SK-N-SH (cell line): ENCODE measurements at regions not wholly inside any gene's neighbourhood (a gene's known extent, or its start where the extent isn't known, plus 50 kb on each side); places are given as distances from the start of the nearest gene placed in this dataset.
A peak's percentile ranks its signal among the peaks of the same experiment; 100 is the strongest.

Source experiments
- CTCF ChIA-PET: fragments of 300-600, 350-600 bp; formaldehyde crosslinking; extraction: SDS; loops from one replicate; lab custom pipeline; 2021; lab: Yijun Ruan, JAX
- POLR2A ChIA-PET: fragments of 350-600 bp; sonication (Branson Sonifier 250); formaldehyde crosslinking; extraction: SDS; loops from one replicate; lab custom pipeline; 2020; ENCODE audit warnings: antibody characterized with exemption, inconsistent platforms; lab: Yijun Ruan, JAX
- DNase-seq: peaks from one replicate; pipeline ENCODE4 v3.0.0; 2012
- H2AFZ ChIP-seq: fragments of 200-600 bp; sonication (generic); 2 replicates; pipeline ENCODE4 v1.8.1; 2016; ENCODE audit warnings: antibody characterized with exemption, mild to moderate bottlenecking, low read depth
- H3F3A ChIP-seq: fragments of 200-600 bp; sonication (generic); replicated peaks from 2 replicates; pipeline ENCODE3; 2016; ENCODE audit warnings: antibody characterized with exemption, mild to moderate bottlenecking; ENCODE audit not compliant: insufficient read depth
- H3K27ac ChIP-seq, 2 experiments: fragments of 200-500 bp in 1 of 2; fragments of 200-600 bp in 1 of 2; sonication (Bioruptor generic) in 1 of 2; sonication (generic), shearing (Covaris generic) in 1 of 2; 2 replicates each; pipeline versions ENCODE4 v1.5.1 to v1.6.1; 2014 to 2016; ENCODE audit warnings: low read depth in 2 of 2, inconsistent platforms in 1 of 2, low read length in 1 of 2, mild to moderate bottlenecking in 1 of 2, mixed read lengths in 1 of 2
- H3K27me3 ChIP-seq: fragments of 200-600 bp; sonication (generic), shearing (Covaris generic); 2 replicates; pipeline ENCODE4 v1.6.1; 2016; ENCODE audit warnings: mixed run types; ENCODE audit not compliant: insufficient read depth
- H3K36me3 ChIP-seq, 2 experiments: fragments of 200-500 bp in 1 of 2; fragments of 200-600 bp in 1 of 2; sonication (Bioruptor generic) in 1 of 2; sonication (generic) in 1 of 2; replicated peaks in 1 of 2; 2 replicates each; pipeline versions ENCODE3 to v1.5.1; 2014 to 2016; ENCODE audit warnings: low read length in 1 of 2, mild to moderate bottlenecking in 1 of 2; ENCODE audit not compliant: insufficient read depth in 2 of 2, control insufficient read depth in 1 of 2
- H3K4me1 ChIP-seq, 2 experiments: fragments of 200-500 bp in 1 of 2; fragments of 200-600 bp in 1 of 2; sonication (Bioruptor generic) in 1 of 2; sonication (generic), shearing (Covaris generic) in 1 of 2; 2 replicates each; pipeline versions ENCODE4 v1.5.1 to v1.6.1; 2014 to 2016; ENCODE audit warnings: low read depth in 1 of 2, low read length in 1 of 2, mixed run types in 1 of 2; ENCODE audit not compliant: insufficient read depth in 2 of 2, control insufficient read depth in 1 of 2
- H3K4me2 ChIP-seq: fragments of 200-600 bp; sonication (generic), shearing (Covaris generic); 2 replicates; pipeline ENCODE4 v1.6.1; 2017; ENCODE audit warnings: mixed run types
- H3K4me3 ChIP-seq, 2 experiments: fragments of 200-500 bp in 1 of 2; fragments of 200-600 bp in 1 of 2; sonication (Bioruptor generic) in 1 of 2; sonication (generic), shearing (Covaris generic) in 1 of 2; 2 replicates each; pipeline versions ENCODE4 v1.5.1 to v1.8.1; 2014 to 2016; ENCODE audit warnings: low read depth in 2 of 2, inconsistent platforms in 1 of 2, low read length in 1 of 2, mild to moderate bottlenecking in 1 of 2, mixed read lengths in 1 of 2, moderate library complexity in 1 of 2
- H3K79me2 ChIP-seq: fragments of 200-600 bp; sonication (generic); 2 replicates; pipeline ENCODE4 v1.8.1; 2017; ENCODE audit warnings: mild to moderate bottlenecking; ENCODE audit not compliant: insufficient read depth
- H3K9ac ChIP-seq: fragments of 200-600 bp; sonication (generic); 2 replicates; pipeline ENCODE4 v1.6.1; 2017; ENCODE audit warnings: mixed run types
- H3K9me2 ChIP-seq: fragments of 200-600 bp; sonication (generic); 2 replicates; pipeline ENCODE4 v1.6.1; 2017; ENCODE audit warnings: mixed run types
- H3K9me3 ChIP-seq: fragments of 200-600 bp; sonication (generic); 2 replicates; pipeline ENCODE4 v1.6.1; 2017; ENCODE audit warnings: mixed run types, mild to moderate bottlenecking, moderate library complexity
- H4K20me1 ChIP-seq: fragments of 200-600 bp; sonication (generic); 2 replicates; pipeline ENCODE4 v1.6.1; 2017; ENCODE audit warnings: mild to moderate bottlenecking, mixed run types; ENCODE audit not compliant: insufficient read depth
- ELF1 ChIP-seq: IDR thresholded peaks from 2 replicates; pipeline ENCODE4 v1.4.0; 2012
- EP300 ChIP-seq, 2 experiments: IDR thresholded peaks; 2 replicates each; pipeline versions ENCODE4 v1.4.0 to v1.6.1; 2012; ENCODE audit warnings: borderline replicate concordance in 1 of 2, low read depth in 1 of 2, low read length in 1 of 2
- FOSL2 ChIP-seq: IDR thresholded peaks from 2 replicates; pipeline ENCODE4 v1.4.0; 2012; ENCODE audit warnings: low read depth, mild to moderate bottlenecking, moderate library complexity, borderline replicate concordance
- FOXJ3 ChIP-seq: sonication (generic); formaldehyde crosslinking; IDR thresholded peaks from 2 replicates; pipeline ENCODE4 v1.5.1; 2020; ENCODE audit warnings: mild to moderate bottlenecking, missing genetic modification reagents
- JUND ChIP-seq: IDR thresholded peaks from 2 replicates; pipeline ENCODE4 v1.4.0; 2012
- MAX ChIP-seq: IDR thresholded peaks from 2 replicates; pipeline ENCODE4 v1.4.0; 2012; ENCODE audit warnings: low read depth
- MEF2A ChIP-seq: IDR thresholded peaks from 2 replicates; pipeline ENCODE4 v1.4.0; 2012; ENCODE audit warnings: low read depth, borderline replicate concordance
- NRF1 ChIP-seq: IDR thresholded peaks from 2 replicates; pipeline ENCODE4 v1.6.1; 2012; ENCODE audit warnings: low read depth, mild to moderate bottlenecking, low read length
- PBX3 ChIP-seq: IDR thresholded peaks from 2 replicates; pipeline ENCODE4; 2012
- RCOR1 ChIP-seq: fragments of 150-350 bp; IDR thresholded peaks from 2 replicates; pipeline ENCODE4 v1.6.1; 2017; ENCODE audit warnings: antibody characterized with exemption, low read length
- SIN3A ChIP-seq: IDR thresholded peaks from 2 replicates; pipeline ENCODE4 v1.6.1; 2012; ENCODE audit warnings: low read depth, mild to moderate bottlenecking, low read length, moderate library complexity, borderline replicate concordance
- SMC3 ChIP-seq: IDR thresholded peaks from 2 replicates; pipeline ENCODE4 v1.6.1; 2012; ENCODE audit warnings: low read depth, low read length, improper control_type of control experiment
- TCF12 ChIP-seq: IDR thresholded peaks from 2 replicates; pipeline ENCODE4 v1.4.0; 2012
- TEAD4 ChIP-seq: IDR thresholded peaks from 2 replicates; pipeline ENCODE4 v1.4.0; 2012; ENCODE audit warnings: mild to moderate bottlenecking, borderline replicate concordance; ENCODE audit not compliant: insufficient read depth
- USF2 ChIP-seq: fragments of 150-350 bp; IDR thresholded peaks from 2 replicates; pipeline ENCODE4 v1.6.1; 2017; ENCODE audit warnings: antibody characterized with exemption, low read length, low read depth, borderline replicate concordance
- YY1 ChIP-seq: IDR thresholded peaks from 2 replicates; pipeline ENCODE4 v1.4.0; 2012; ENCODE audit warnings: low read depth, mild to moderate bottlenecking
- WGBS: methylation state at CpG from one replicate; pipeline ENCODE4 v1.1.6; 2017; ENCODE audit warnings: low lambda C conversion rate; 5-methylcytosine and 5-hydroxymethylcytosine counted together

GRCh38 chr6:129929433-129929832 is 68.3 kb upstream of the TMEM244 start:
- H4K20me1 ChIP-seq, result no peaks in the 10 kb centered on the region
- no peak overlapping the region for H3K9ac ChIP-seq
- H3K9me2 ChIP-seq, result no peaks in the 10 kb centered on the region
- 5% methylated on average over 1 of the region's 1 CpG for WGBS
- peaks cover 4% of the 10 kb centered on the region for H3F3A ChIP-seq
- H3K4me1 ChIP-seq, result no peaks in the 10 kb centered on the region; a peak in 1 of 4 replicates
- TF ChIP-seq JUND (peak; percentile 57; the same call in 1 of the 2 replicates), TCF12 (peak; percentile 77; the same call in 1 of the 2 replicates), SMC3 (no peak), PBX3 (0 out of 2 replicates have a peak, but pooled peaks have one; percentile 44), FOXJ3 (CRISPR knock-in tag) (no peak), FOSL2 (peak; percentile 63; the same call in 1 of the 2 replicates), NRF1 (peak; percentile 73)
- ChIA-PET POLR2A (no interaction called here), CTCF (interaction anchor here (0.9 kb wide), 1 partner anchor 923 kb away, joined by 3 read pairs; no protein-coding TSS in a partner anchor)
- H3K27me3 ChIP-seq, result no peaks in the 10 kb centered on the region
- no peak overlapping the region for H3K4me2 ChIP-seq
- H3K4me3 ChIP-seq, result no peak overlapping the region
- no peak for DNase-seq
- H3K36me3 ChIP-seq, result no peaks in the 10 kb centered on the region
- no peaks in the 10 kb centered on the region for H3K79me2 ChIP-seq
- H3K27ac ChIP-seq, result peak overlapping the region in 1 of 2 experiments; percentile 47; a peak in 1 of 4 replicates
- H2AFZ ChIP-seq, result peak overlapping the region; percentile 7; the same call in 1 of the 2 replicates
- no peaks in the 10 kb centered on the region for H3K9me3 ChIP-seq

- no peaks in the 10 kb centered on the region for H4K20me1 ChIP-seq
- no peaks in the 10 kb centered on the region for H3K36me3 ChIP-seq
- ChIA-PET POLR2A (no interaction called here), CTCF (interaction anchor here (0.9 kb wide), 1 partner anchor 13 kb away, joined by 4 read pairs; no protein-coding TSS in a partner anchor)
- no peak overlapping the region for H3K4me3 ChIP-seq
- no peak for TF ChIP-seq EP300 (IDR thresholded peaks at IDR 0.05; ENCODE audit: borderline replicate concordance in 1 of 2, low read depth in 1 of 2, low read length in 1 of 2)
- TF ChIP-seq PBX3, result no peak
- TF ChIP-seq JUND, result no peak
- no peak for TF ChIP-seq RCOR1
- no peak for TF ChIP-seq SIN3A
- TF ChIP-seq FOSL2, result no peak
- no peak for TF ChIP-seq MEF2A
- TF ChIP-seq FOXJ3 (CRISPR knock-in tag), result no peak
- TF ChIP-seq MAX, result no peak
- no peak for TF ChIP-seq TCF12
- TF ChIP-seq YY1, result no peak
- no peak for TF ChIP-seq USF2
- no peak for TF ChIP-seq TEAD4
- TF ChIP-seq ELF1, result no peak
- H2AFZ ChIP-seq, result 0 out of 2 replicates have a peak overlapping the region, but pooled peaks have one; percentile 49
- H3K9me3 ChIP-seq, result no peaks in the 10 kb centered on the region
- no peaks in the 10 kb centered on the region for H3K27me3 ChIP-seq
- no peak overlapping the region for H3K4me2 ChIP-seq
- no peak overlapping the region for H3K27ac ChIP-seq
- H3F3A ChIP-seq, result no peaks in the 10 kb centered on the region
- no peak overlapping the region for H3K9ac ChIP-seq
- DNase-seq, result no peak
- no peaks in the 10 kb centered on the region for H3K79me2 ChIP-seq
- H3K4me1 ChIP-seq, result no peaks in the 10 kb centered on the region
- H3K9me2 ChIP-seq, result no peaks in the 10 kb centered on the region
Observed at GRCh38 chr6:129923530-129924250, 62.6 kb upstream of the TMEM244 start.
